Smooth muscle cell (in vitro differentiated cells): ENCODE measurements at regions not wholly inside any gene's neighbourhood (a gene's known extent, or its start where the extent isn't known, plus 50 kb on each side); places are given as distances from the start of the nearest gene placed in this dataset.

ENCODE experiments used
- DNase-seq: peaks from one replicate; lab custom pipeline; 2025; ENCODE audit not compliant: unreplicated experiment; lab: John Stamatoyannopoulos, UW
- H2AFZ ChIP-seq: fragments of 200-600 bp; sonication (generic); 2 replicates; pipeline ENCODE4 v1.6.0; 2016; ENCODE audit warnings: antibody characterized with exemption, low read depth, mild to moderate bottlenecking
- H3F3A ChIP-seq: fragments of 200-600 bp; sonication (generic); 2 replicates; pipeline ENCODE4 v1.6.0; 2017; ENCODE audit warnings: antibody characterized with exemption, low read depth
- H3K27ac ChIP-seq: fragments of 200-600 bp; sonication (generic); 2 replicates; pipeline ENCODE4 v1.5.1; 2016; ENCODE audit warnings: low read depth, mild to moderate bottlenecking
- H3K27me3 ChIP-seq: fragments of 200-600 bp; sonication (generic); 2 replicates; pipeline ENCODE4 v1.6.1; 2016; ENCODE audit warnings: low read depth, mild to moderate bottlenecking
- H3K36me3 ChIP-seq: fragments of 200-600 bp; sonication (generic); 2 replicates; pipeline ENCODE4 v1.5.1; 2016; ENCODE audit warnings: low read depth
- H3K4me1 ChIP-seq: fragments of 200-600 bp; sonication (generic); 2 replicates; pipeline ENCODE4 v1.5.1; 2016; ENCODE audit warnings: low read depth
- H3K4me2 ChIP-seq: fragments of 200-600 bp; sonication (generic); 2 replicates; pipeline ENCODE4 v1.6.0; 2016; ENCODE audit warnings: mild to moderate bottlenecking
- H3K4me3 ChIP-seq: fragments of 200-600 bp; sonication (generic); 2 replicates; pipeline ENCODE4 v1.5.1; 2016; ENCODE audit warnings: mild to moderate bottlenecking
- H3K79me2 ChIP-seq: fragments of 200-600 bp; sonication (generic); 2 replicates; pipeline ENCODE4 v1.6.0; 2016; ENCODE audit warnings: low read depth, mild to moderate bottlenecking
- H3K9ac ChIP-seq: fragments of 200-600 bp; sonication (generic); 2 replicates; pipeline ENCODE4 v1.6.0; 2016; ENCODE audit warnings: low read depth
- H3K9me3 ChIP-seq: fragments of 200-600 bp; sonication (generic); replicated peaks from 2 replicates; pipeline ENCODE4 v1.5.1; 2016; ENCODE audit warnings: low read depth
- H4K20me1 ChIP-seq: fragments of 200-600 bp; sonication (generic); 2 replicates; pipeline ENCODE4 v1.6.0; 2016; ENCODE audit warnings: low read depth
- CTCF ChIP-seq: fragments of 200-600 bp; sonication (generic); IDR thresholded peaks from 2 replicates; pipeline ENCODE4 v1.5.1; 2017; ENCODE audit warnings: borderline replicate concordance, mild to moderate bottlenecking, antibody characterized with exemption; ENCODE audit not compliant: insufficient read depth, poor library complexity, severe bottlenecking
- WGBS: methylation state at CpG from one replicate; pipeline ENCODE4 v1.1.7; 2016; ENCODE audit warnings: low lambda C conversion rate; 5-methylcytosine and 5-hydroxymethylcytosine counted together

- Histone ChIP-seq H3F3A (peaks cover 8% of the 10 kb centered on the region), H3K4me2 (no peak overlapping the region), H3K27me3 (no peaks in the 10 kb centered on the region), H3K4me1 (no peaks in the 10 kb centered on the region), H3K27ac (no peak overlapping the region), H2AFZ (no peak overlapping the region), H3K36me3 (no peaks in the 10 kb centered on the region), H3K9ac (no peak overlapping the region), H3K9me3 (no peaks in the 10 kb centered on the region), H4K20me1 (no peaks in the 10 kb centered on the region), H3K4me3 (no peak overlapping the region), H3K79me2 (no peaks in the 10 kb centered on the region)
- DNase-seq: no peak
- TF ChIP-seq CTCF: no peak
- 82% methylated on average over 7 of the region's 7 CpGs for WGBS
Measured at GRCh38 chr3:66717806-66718205, 217.0 kb upstream of the LRIG1 start.

GRCh38 chr3:66719796-66720356 is 219.1 kb upstream of the LRIG1 start:
- Histone ChIP-seq H3K9me3 (no peaks in the 10 kb centered on the region), H3K27me3 (no peaks in the 10 kb centered on the region), H3K4me1 (no peaks in the 10 kb centered on the region), H4K20me1 (no peaks in the 10 kb centered on the region), H3K79me2 (no peaks in the 10 kb centered on the region), H3K36me3 (no peaks in the 10 kb centered on the region), H3K9ac (no peak overlapping the region), H2AFZ (no peak overlapping the region), H3F3A (peaks cover 12% of the 10 kb centered on the region), H3K4me3 (no peak overlapping the region), H3K4me2 (no peak overlapping the region), H3K27ac (no peak overlapping the region)
- no peak for TF ChIP-seq CTCF
- 94% methylated on average over 6 of the region's 6 CpGs for WGBS
- DNase-seq: no peak

- Histone ChIP-seq H3K79me2 (no peaks in the 10 kb centered on the region), H3K9ac (no peak overlapping the region), H3K4me1 (no peaks in the 10 kb centered on the region), H3K4me3 (no peak overlapping the region), H2AFZ (no peak overlapping the region), H3K4me2 (no peak overlapping the region), H3F3A (peaks cover 12% of the 10 kb centered on the region), H3K27me3 (no peaks in the 10 kb centered on the region), H4K20me1 (no peaks in the 10 kb centered on the region), H3K27ac (no peak overlapping the region), H3K36me3 (no peaks in the 10 kb centered on the region), H3K9me3 (no peaks in the 10 kb centered on the region)
- 87% methylated on average over 4 of the region's 4 CpGs for WGBS
- no peak for TF ChIP-seq CTCF
- DNase-seq: no peak
Measured at GRCh38 chr3:66720508-66720907, 219.7 kb upstream of the LRIG1 start.

GRCh38 chr3:66722675-66723074 is 221.9 kb upstream of the LRIG1 start:
- TF ChIP-seq CTCF: no peak

More at GRCh38 chr3:66722675-66723074, 221.9 kb upstream of the LRIG1 start:
- Histone ChIP-seq H3K4me2 (peak overlapping the region; percentile 33), H3K27ac (peak overlapping the region; percentile 73), H3K79me2 (no peaks in the 10 kb centered on the region), H3K4me1 (no peaks in the 10 kb centered on the region), H3K9ac (no peak overlapping the region), H2AFZ (no peak overlapping the region), H4K20me1 (no peaks in the 10 kb centered on the region), H3K27me3 (no peaks in the 10 kb centered on the region), H3K36me3 (no peaks in the 10 kb centered on the region), H3K4me3 (no peak overlapping the region), H3F3A (peaks cover 12% of the 10 kb centered on the region), H3K9me3 (no peaks in the 10 kb centered on the region)
- DNase-seq: no peak
- 33% methylated on average over 2 of the region's 2 CpGs for WGBS
